Thoracic aorta (tissue), 2 donors: ENCODE measurements at regions not wholly inside any gene's neighbourhood (a gene's known extent, or its start where the extent isn't known, plus 50 kb on each side); places are given as distances from the start of the nearest gene placed in this dataset.

ENCODE experiments used
- ATAC-seq: fragments of 150-250 bp; one replicate; pipeline ENCODE4 v1.8.0; 2017; ENCODE audit warnings: low read depth; ENCODE audit not compliant: insufficient number of reproducible peaks, low FRiP score
- DNase-seq: peaks from one replicate; pipeline ENCODE4 v3.0.0-alpha.2; 2020; ENCODE audit warnings: low spot score
- H3K27ac ChIP-seq, 2 donors: fragments of 200-600 bp; sonication (generic); 1 replicate in 1 of 2; 2 replicates in 1 of 2; pipeline ENCODE4 v1.5.1; 2016; ENCODE audit warnings: mild to moderate bottlenecking in 2 of 2, moderate library complexity in 2 of 2
- H3K27me3 ChIP-seq: fragments of 200-600 bp; sonication (generic); replicated peaks from 2 replicates; pipeline ENCODE4 v1.6.0; 2016; ENCODE audit warnings: mild to moderate bottlenecking; ENCODE audit not compliant: insufficient read depth
- H3K36me3 ChIP-seq: fragments of 200-600 bp; sonication (generic); one replicate; pipeline ENCODE4 v1.5.1; 2016
- H3K4me1 ChIP-seq, 2 donors: fragments of 200-600 bp; sonication (generic); 1 replicate in 1 of 2; 2 replicates in 1 of 2; pipeline versions ENCODE4 v1.5.1 to v1.6.0; 2016; ENCODE audit warnings: low read depth in 2 of 2, mild to moderate bottlenecking in 1 of 2; ENCODE audit not compliant: control insufficient read depth in 1 of 2
- H3K4me3 ChIP-seq: fragments of 200-600 bp; sonication (generic); 2 replicates; pipeline ENCODE4 v1.5.1; 2016; ENCODE audit warnings: mild to moderate bottlenecking
- H3K9me3 ChIP-seq: fragments of 200-600 bp; sonication (generic); 2 replicates; pipeline ENCODE4 v1.5.1; 2016
- CTCF ChIP-seq: fragments of 200-600 bp; sonication (generic); IDR thresholded peaks from one replicate; pipeline ENCODE4 v1.5.1; 2019; ENCODE audit warnings: antibody characterized with exemption

GRCh38 chr2:40625849-40626248 is 174.0 kb upstream of the SLC8A1 start:
- Histone ChIP-seq H3K4me1 (no peaks in the 10 kb centered on the region), H3K4me3 (no peak overlapping the region), H3K9me3 (no peaks in the 10 kb centered on the region), H3K36me3 (no peaks in the 10 kb centered on the region), H3K27me3 (no peaks in the 10 kb centered on the region), H3K27ac (no peak overlapping the region)
- ATAC-seq (no peak), DNase-seq (no peak)
- TF ChIP-seq CTCF: no peak

DNA sequence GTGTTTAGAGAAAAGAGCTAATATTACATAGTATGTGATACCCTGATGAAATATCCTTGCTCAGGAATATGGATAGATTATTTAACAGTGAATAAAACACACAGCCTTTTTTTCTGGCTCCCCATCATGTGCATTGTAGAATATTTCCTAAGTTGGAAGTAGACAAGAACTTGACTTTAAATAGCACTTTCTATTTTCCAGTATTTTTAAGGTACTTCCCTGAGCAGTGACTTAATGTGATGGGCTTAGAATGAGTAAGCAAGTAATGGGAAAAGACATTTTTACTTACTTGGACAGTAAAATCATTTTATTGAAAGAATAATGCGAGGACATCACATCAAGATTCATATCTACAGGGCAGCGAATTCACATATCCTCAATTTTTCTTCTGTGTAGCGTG is 176.7 kb upstream of the SLC8A1 start:
- Histone ChIP-seq H3K36me3 (no peaks in the 10 kb centered on the region), H3K4me3 (no peak overlapping the region), H3K27me3 (no peaks in the 10 kb centered on the region), H3K9me3 (no peaks in the 10 kb centered on the region), H3K27ac (no peak overlapping the region), H3K4me1 (no peaks in the 10 kb centered on the region)
- ATAC-seq (no peak), DNase-seq (no peak)
- TF ChIP-seq CTCF: no peak

DNA sequence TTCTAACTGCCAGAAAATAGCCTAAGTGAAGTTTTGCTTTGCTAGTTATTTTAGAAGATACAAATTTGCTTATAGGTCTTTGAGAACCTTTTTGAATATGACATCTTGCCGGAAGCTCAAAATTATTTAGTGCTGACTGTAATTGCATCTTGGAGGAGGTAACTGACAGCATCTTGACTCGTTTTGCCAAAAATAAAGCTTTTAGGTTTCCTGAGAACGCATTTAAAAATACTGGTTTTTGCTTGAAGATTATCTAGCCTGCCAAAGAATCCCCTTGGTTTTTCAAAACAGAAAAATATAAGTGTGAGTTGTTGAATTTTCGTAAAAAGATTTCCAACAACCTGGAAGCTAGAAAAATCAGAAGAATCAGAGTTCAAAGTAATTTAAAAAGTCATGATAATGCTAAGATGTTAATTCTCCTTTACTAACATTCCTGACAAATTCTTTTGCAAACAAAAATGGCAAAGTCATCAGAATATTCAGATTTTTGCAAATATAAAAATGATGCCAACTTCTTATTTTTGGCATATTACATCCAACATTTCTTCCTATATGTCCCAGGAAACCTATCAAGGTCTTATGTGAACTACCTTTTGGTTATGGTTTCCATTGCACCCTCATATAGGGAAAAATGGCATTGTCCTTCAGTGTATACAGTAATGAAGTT is 178.0 kb upstream of the SLC8A1 start:
- ATAC-seq: no peak
- Histone ChIP-seq H3K9me3 (no peaks in the 10 kb centered on the region), H3K36me3 (no peaks in the 10 kb centered on the region), H3K4me1 (no peaks in the 10 kb centered on the region), H3K27ac (no peak overlapping the region), H3K4me3 (no peak overlapping the region), H3K27me3 (no peaks in the 10 kb centered on the region)
- no peak for TF ChIP-seq CTCF
- no peak for DNase-seq

DNA sequence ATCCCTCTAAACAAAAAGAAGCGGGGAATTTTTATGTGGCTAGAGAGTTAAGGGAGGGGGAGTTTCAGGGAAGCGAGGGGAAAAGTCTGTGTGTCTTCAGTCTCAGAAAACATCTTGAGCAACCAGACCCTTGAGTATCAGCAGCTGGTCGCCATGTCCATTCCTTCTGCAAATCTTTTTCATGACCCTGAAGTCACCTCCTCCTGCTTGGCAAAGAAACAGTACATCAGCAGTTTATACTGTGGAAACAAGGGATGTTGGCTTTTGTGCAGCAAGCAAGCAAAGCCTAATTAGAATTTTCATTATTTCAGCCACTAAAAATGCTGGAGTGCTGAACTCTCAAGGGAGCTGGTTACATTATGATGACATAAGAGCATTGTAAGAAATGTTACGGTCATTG is 187.4 kb upstream of the SLC8A1 start:
- H3K4me1 ChIP-seq: no peaks in the 10 kb centered on the region
- no peak for TF ChIP-seq CTCF
- no peaks in the 10 kb centered on the region for H3K36me3 ChIP-seq
- H3K4me3 ChIP-seq: no peak overlapping the region
- H3K9me3 ChIP-seq: no peaks in the 10 kb centered on the region
- H3K27ac ChIP-seq: no peak overlapping the region
- DNase-seq (no peak), ATAC-seq (no peak)
- no peaks in the 10 kb centered on the region for H3K27me3 ChIP-seq

DNA sequence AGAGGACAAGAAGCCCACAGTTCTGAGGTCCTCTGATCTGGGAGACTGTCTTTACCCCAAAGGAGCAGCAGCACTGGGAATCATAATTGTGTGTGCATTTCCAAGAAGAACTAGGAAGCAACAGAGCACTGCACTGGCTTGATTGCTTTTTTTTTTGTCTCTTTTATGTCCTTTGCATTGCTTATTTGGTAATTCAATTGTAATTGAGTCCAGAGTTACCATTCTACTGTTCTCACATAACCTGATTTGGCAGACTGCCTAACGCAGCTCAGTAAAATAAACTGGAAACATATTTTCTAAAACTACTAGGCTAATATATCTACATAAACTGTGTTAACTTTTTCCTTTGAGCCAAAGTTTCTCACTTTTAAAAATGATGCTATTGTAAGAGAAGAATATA is 190.3 kb upstream of the SLC8A1 start:
- no peaks in the 10 kb centered on the region for H3K27me3 ChIP-seq
- ATAC-seq: no peak

More for the DNA sequence above, 190.3 kb upstream of the SLC8A1 start:
- no peaks in the 10 kb centered on the region for H3K4me1 ChIP-seq
- no peak overlapping the region for H3K27ac ChIP-seq
- H3K9me3 ChIP-seq: no peaks in the 10 kb centered on the region
- no peak for DNase-seq
- H3K4me3 ChIP-seq: no peak overlapping the region
- TF ChIP-seq CTCF: no peak
- H3K36me3 ChIP-seq: no peaks in the 10 kb centered on the region
